Stimulated activated CD8-positive, alpha-beta memory T cell treated with anti-CD3 and anti-CD28 coated beads, Interleukin-4, amount 100 ng/mL, for 1 hour (primary cell): ENCODE measurements at regions not wholly inside any gene's neighbourhood (a gene's known extent, or its start where the extent isn't known, plus 50 kb on each side); places are given as distances from the start of the nearest gene placed in this dataset.
"Not testable (repeated sequence)": the region's sequence is repeated elsewhere in the genome, so short reads cannot be mapped to it uniquely, and the experiment has no call there.

Source experiments
- DNase-seq, 2 donors: peaks; one replicate each; pipeline ENCODE4 v3.0.0-alpha.2; 2020; ENCODE audit warnings: low read depth in 2 of 2, low spot score in 1 of 2

DNA sequence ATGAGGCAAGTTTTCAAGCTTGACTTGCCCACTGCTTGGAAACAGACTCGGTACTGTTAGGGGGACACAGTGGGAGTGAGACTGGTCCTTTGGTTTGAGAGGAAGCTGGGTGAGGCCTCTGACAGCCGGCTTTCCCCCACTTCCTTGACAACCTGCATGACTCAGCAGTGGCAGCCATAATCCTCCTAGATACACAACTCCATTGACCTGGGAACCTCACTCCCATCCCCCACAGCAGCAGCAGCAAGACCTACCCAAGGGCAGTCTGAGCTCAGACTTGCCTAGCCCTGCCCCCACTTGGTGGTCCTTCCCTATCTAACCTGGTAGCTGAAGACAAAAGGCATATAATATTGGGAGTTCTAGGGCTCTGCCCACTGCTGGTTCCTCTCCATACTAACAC is 1043.5 kb upstream of the ALCAM start:
- DNase-seq: no peak

DNA sequence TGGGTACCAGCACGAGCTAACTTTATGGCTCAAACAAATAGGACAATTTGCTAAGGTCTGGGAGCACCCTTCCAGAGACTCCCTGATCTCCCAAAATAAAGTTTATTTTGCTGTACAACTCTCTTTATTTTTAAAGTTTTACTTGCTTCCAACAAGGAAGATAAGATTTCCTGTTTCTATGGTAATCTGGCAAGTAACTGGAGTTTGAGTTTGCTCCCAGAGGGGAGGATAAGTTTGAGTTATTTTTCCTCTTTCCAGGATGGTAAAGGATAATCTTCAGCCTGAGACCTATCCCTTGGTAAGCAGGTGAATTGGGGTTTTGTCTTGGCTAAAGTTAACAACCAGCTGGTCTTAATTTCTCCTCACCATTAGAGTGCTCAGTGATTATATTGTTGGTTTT is 1019.4 kb upstream of the ALCAM start:
- DNase-seq: no peak

DNA sequence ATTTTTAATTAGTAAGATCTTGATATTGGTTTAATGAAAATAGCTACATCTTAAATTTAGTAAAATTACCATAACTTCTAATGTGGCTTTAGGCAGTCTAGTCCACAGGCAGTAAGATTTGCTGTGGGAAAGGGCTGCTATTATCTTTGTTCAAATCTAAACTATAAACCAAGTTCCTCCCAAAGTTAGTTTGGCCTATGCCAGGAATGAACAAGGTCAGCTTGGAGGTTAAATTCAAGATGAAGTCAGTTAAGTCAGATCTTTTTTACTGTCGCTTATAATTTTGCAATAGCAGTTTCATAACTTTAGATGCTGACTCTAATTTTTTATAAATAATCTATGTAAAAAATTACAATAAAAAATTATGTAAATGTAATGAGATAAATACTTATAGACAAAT is 1016.9 kb upstream of the ALCAM start:
- DNase-seq: no peak

DNA sequence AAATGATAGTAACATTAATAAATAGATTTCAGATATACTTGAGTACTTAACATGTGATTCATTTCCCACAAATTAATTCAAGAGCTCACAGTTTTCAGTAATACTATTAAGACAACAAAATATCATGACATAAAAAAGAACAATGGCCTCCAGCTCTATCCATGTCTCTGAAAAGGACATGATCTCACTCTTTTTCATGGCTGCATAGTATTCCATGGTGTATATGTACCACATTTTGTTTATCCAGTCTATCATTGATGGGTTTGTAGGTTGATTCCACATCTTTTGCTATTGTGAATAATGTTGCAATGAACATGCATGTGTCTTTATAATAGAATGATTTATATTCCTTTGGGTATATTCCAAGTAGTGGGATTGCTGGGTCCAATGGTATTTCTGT is 1012.8 kb upstream of the ALCAM start:
- DNase-seq: no peak

DNA sequence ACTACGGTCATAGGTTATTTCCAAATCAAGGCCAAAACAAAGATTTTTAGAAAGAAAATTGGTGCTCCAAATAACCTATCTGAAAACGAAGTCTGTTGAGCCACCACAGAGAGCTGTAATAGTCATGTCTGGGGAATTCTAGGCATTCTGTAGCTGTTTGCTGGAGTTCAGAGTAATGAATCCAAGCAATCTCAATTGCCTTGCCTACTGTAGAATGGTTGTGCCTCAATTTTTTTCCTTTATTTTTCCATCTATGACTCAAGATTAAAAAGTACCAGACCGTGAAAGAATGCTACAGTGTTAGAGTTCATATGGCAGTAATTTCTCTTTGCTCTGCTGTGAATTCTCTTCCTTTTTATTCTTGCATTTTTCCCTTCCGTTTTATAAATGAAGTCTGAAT is 1007.2 kb upstream of the ALCAM start:
- no peak for DNase-seq

DNA sequence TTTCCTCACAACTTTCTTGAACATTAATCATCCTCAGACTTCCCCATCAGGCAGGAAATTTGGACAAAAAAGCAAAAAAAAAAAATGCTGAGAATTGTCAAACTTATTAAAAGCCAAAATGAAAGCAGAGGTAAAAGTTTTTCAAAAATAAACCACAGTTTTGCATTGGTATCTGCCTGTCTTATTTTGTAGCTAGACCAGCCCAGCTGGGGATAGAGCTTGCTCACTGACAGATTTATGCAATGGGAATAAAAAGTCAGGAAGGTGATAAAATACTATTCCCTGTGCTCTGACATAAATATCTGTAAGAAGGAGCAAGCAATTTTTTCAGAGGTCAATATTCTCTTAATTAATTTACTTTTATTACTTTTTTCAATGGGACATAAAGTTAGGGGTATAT is 1006.7 kb upstream of the ALCAM start:
- no peak for DNase-seq

DNA sequence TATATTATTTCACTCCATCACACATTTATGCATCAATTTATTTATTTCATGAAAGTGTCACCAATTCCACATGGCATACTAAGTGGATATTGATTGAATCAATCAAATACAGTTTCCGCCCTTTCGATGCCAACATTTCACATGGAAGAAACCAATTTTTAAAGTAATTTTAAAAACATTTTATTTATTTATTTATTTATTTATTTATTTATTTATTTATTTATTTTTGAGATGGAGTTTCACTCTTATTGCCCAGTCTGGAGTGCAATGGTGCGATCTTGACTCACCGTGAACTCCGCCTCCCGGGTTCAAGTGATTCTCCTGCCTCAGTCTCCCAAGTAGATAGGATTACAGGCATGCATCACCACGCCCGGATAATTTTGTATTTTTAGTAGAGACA is 1005.0 kb upstream of the ALCAM start:
- DNase-seq: not testable (repeated sequence)

DNA sequence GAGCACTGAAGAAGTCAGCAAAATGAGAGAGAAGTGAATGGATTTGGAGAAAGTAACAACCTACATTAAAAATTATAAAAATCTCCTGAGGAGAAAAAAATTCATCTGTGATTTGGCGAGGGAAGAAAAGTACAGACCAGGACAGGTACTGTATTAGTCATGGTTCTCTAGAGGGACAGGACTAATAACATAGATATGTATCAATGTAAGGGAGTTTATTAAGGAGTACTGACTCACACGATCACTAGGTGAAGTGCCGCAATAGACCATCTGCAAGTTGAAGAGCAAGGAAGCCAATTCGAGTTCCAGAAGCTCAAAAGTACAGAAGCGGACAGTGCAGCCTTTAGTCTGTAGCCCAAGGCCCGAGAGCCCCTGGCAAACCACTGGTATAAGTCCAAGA is 1004.4 kb upstream of the ALCAM start:
- no peak for DNase-seq

DNA sequence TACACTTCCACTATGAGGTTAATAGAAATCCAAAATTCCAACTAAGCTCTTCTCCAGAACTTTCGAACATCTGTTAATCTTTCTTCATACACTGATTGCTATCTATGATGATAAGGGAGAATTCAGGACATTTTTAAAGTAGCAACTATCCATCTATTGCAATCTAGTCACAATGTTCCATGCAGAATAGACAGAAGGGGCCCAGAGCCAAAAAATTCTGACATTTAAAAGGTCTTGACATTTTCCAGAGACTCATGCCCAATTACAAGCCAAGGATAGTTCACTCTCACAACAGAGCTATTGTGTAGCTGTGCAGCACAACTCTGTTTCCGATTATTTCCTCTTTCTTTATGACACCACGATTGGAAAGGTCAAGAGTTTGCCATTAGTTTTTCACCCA is 999.7 kb upstream of the ALCAM start:
- no peak for DNase-seq

DNA sequence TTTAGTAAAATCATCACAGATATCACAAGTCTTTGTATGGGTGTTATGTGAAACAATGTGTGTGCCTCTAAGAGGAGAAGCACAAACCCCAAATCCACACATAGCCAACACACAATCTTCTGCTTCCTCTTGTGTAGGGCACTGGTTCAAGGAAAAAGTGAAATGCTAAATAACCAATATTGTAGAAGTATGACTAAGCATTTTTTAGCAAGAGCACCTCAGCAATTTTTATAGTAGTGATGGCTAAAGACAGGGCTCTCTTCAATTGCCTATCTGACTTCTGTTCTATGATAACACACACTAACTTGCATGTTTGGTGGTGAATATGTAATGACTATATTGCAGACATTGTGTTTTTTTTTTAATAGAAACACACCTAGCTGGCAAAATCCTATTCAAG is 997.9 kb upstream of the ALCAM start:
- no peak for DNase-seq

DNA sequence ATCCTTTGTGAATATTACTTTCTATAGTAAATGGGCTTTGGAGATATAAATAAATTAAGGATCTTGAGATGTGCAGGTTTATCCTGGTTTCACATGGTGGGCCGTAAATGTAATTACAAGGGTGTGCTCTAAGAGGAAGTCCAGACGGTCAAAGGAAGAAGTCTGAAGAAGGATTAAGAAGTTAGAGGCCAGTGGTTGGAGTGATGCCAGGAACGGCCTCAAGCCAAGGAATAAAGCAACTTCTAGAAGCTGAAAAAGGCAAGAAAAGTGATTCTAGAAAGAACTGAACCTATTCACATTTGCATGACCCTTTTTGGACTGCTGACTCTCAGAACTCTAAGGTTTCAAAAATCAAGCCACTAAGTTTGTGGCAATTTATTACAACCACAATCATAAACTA is 981.3 kb upstream of the ALCAM start:
- no peak for DNase-seq

DNA sequence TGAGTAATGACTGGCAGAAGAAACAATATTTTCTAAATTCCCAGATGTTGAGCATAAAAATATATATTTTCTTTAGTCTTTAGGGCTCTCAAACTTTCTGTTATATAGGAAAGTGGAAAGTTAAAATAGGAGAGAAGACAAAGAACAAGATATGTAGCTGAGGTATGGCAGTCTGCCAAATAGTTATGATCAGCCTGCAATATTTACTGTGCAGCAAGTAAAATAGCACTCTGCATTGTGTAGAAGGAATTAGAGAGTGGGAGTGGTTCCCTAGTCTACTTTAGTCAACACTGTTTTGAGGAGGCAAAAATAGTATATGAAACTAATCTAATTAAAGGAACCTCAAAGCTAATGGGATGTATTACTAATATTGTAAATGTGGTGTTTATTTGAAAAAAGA is 978.1 kb upstream of the ALCAM start:
- no peak for DNase-seq

DNA sequence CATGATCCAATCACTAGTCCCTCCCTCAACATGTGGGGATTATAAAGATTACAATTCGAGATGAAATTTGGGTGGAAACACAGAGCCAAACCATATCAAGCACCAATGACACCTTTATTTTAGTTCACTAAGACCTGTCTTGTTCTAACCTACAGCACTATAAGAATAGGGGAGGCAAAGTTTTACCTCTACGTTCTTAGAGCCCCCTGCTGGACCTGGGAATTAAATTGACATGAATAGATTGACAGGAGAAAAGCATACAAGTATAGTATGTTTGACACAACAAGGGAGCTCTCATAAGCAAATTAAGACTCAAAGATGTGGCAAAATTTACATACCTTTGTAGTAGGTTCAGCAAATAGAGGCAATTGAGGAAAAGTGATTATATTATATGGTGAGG is 974.4 kb upstream of the ALCAM start:
- no peak for DNase-seq

DNA sequence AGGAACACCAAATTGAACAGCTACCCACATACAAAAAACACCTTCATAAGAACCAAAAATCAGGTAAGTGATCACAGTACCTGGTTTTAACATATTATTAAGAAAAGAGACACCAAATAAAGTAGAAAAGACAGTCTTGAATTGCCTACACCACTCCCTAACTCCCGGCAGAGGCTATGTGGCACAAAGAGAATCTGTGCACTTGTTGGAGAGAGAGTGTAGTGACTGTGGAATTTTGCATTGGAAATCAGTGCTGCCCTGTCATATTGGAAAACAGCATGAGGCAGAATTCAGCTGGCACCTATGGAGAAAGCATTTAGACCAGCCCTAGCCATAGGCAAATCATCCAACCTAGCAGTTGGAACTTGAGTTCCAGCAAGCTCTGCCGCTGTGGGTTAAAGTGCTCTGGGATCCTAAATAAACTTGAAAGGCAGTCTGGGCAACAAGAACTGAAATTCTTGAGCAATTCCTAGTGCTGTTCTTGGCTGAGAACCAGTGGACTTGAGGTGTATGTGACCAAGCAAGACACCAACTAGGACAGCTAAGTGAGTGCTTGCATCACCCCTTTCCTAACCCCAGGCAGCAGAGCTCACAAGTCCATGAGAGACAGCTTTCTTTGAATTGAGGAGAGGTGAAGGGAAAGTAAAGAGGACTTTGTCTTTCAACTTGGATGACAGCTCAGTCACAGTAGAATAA is 969.6 kb upstream of the ALCAM start:
- no peak for DNase-seq

DNA sequence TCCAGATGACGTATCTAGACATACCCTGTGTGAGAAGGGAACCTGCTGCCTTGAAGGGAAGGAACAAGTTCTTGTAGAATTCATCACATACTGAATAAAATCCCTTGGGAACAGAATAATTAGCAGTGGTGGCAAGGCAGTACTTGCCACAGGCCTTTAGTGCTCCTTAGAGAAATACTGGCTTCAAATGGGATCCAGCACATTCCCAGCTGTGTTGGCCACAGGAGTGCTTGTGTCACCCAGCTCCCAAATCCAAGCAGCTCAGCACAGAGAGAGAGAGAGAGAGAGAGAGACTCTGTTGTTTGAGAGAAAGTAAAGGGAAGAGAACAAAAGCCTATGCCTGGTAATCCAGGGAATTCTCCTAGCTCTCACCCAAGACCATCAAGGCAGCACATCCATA is 969.0 kb upstream of the ALCAM start:
- DNase-seq: no peak

DNA sequence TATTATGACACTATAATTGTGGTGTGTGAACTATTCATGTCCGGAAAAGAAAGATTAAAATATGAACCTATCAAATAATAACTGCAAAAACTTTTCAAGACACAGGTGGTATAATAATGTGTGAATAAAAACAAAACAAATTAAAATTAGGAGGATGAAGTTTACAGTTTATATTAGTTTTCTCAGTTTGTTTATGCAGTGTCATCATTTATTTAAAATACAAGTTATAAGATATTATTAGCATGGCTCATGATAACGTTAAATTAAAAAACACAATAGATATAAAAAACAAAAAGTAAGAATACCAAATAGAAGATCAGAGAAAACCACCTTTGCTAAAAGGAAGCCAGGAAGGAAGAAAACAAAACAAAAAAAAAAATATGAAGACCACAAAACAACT is 963.8 kb upstream of the ALCAM start:
- DNase-seq: no peak

DNA sequence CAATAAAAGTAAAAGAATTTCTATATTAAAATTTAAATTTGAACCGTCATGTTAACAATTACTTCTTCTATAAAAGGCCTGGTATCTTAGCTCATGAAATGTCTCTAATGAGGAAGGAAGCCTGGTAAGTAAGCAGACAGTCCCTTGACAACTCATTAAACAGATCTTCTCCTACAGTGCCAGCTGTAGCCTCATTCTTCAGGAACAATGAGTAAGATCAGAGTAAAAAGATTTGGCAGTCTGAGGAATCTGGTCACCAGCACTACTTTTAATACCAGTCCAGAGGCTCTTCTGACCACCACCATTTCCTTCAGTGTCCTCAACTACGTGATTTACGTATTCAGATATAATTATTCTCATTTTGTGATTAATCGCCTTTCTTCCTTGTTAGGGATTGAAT is 955.0 kb upstream of the ALCAM start:
- DNase-seq: no peak

DNA sequence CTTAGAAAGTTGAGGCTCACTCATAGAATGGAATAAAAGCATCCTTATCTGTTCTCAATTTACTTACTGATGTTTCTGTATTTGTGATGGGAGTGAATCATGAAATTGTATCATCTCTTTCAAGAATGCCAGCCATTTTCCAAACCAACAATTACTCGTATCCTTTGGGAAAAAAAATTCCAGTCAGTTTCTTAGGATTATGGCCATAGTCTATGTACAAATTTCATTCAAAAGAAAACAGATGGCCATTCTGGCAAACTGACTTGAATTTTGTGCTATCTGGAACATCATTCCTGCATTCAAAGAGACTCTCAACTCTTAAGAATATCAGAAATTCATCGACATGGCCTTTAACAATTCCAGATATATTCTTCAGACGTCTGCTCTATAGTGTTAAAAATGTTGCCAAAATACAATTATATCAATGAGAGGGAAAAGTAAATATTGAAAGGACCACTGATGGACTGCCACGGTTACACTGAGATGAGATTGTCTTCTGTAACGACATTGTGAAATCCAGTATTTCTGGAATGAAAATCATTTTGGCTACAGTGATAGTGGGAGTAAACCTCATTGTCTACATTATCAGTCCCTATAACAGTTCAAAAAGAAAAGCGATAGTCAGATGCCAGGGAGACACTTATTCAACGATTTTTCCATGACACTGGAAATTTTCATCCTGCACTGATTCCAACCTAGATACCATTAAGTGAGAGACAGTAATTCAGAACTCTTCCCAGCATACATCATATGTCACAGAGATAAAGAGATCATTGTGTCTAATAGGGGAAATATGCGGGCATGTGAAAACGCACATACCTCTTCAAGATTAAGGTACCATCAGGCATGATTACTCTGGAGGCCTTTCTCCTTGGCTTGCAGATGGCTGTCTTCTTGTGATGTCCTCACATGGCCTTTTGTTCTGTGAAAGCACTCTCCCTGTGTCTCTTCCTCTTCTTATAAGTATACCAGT is 953.8 kb upstream of the ALCAM start:
- DNase-seq: no peak

DNA sequence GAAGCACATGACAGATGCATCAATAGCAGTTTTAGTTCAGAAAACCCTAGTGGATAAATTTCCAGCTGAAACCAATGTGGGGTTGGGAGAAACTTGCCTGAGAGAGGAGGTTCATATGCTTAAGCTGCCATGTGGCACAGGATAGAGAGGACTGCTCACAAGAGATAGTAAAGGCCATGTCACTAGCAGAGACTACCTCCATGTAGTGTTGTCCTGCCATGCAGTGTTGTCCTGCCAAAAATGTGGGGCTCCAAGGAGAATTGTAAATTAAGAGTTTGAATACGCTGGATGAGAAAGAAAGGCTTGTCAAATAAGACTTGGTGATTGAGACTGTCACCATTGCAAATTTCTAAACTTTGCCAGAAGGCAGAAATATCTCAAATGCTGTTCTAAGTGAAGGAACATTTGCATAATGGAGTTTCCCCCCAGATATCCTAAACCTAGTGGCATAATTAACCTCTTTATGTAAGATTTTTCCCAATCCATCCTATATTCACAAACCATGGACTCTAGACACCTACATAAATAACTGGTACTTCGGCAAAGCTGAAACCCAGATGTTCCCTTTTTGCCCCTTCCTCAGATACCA is 938.3 kb upstream of the ALCAM start:
- DNase-seq: no peak

DNA sequence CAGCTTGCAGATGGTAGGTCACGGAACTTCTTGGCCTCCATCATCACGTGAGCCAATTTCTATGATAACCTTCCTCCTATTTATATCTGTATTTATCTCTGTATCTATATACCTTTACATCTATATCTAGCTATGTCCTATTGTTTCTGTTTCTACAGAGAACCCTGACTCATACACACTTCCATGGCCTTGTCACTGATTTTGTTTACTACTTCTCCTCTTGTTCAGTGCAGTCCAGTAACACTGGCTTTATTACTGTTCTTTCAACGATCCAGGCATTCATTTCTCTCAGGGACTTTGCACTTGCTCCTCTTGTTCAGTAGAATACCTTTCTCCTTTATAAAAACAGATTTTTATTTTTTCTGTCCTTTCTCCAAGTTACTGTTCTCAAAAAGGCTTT is 937.0 kb upstream of the ALCAM start:
- DNase-seq: no peak

DNA sequence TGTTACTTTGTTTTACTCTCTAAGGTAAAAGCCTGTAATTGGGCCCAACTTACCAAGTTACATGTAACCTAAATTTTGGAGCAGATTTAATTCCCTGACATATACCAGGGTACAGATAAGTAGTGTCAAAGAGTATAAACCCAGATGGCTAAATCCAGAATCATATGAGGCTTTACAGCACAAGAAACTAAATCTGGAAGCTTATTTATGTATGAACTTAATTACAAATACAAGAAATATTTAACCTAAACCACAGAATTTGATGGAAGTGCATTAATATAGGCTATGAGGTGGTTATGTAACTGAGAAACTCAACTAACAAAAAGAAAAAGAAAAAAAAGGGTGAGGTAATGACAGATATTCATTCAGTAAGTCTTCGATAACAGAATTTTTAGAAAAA is 930.2 kb upstream of the ALCAM start:
- no peak for DNase-seq

DNA sequence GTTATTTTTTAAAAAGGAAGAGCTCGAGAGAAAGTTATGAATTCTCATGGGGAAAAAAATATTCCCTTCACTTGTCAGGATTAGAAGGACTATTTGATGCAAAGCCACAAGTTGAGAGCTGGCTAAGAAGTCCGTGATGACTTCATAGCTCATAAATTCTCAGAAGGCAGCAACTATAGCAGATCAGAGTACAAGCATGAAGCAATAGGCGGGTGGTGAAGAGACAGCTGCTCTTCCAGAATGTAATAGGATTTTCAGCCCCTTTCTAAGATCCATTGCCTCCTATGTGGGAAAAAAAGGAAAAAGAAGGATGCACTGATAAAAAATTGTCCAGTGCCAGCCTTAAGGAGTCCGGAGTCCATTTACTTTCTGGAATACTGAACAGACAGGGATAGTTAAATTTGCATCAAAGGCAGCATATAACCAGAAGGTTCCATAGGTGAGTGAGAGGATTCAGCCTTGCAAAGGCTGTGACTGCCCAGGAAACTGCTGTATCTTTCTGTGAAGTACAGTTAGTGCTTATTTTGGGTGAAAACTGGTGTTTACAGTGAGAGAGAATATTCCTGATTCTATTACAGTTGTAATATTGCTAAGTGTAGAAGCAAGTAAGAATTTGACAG is 929.5 kb upstream of the ALCAM start:
- DNase-seq: no peak
